Stimulated activated CD8-positive, alpha-beta memory T cell treated with anti-CD3 and anti-CD28 coated beads, Interleukin-12 subunit alpha, Interleukin-12 subunit beta, amount 100 ng/mL, for 24 hours (primary cell): ENCODE measurements at regions not wholly inside any gene's neighbourhood (a gene's known extent, or its start where the extent isn't known, plus 50 kb on each side); places are given as distances from the start of the nearest gene placed in this dataset.
"Not testable (repeated sequence)": the region's sequence is repeated elsewhere in the genome, so short reads cannot be mapped to it uniquely, and the experiment has no call there.

ENCODE experiments used
- DNase-seq: peaks from one replicate; pipeline ENCODE4 v3.0.0-alpha.2; 2020; ENCODE audit errors: extremely low read depth

DNA sequence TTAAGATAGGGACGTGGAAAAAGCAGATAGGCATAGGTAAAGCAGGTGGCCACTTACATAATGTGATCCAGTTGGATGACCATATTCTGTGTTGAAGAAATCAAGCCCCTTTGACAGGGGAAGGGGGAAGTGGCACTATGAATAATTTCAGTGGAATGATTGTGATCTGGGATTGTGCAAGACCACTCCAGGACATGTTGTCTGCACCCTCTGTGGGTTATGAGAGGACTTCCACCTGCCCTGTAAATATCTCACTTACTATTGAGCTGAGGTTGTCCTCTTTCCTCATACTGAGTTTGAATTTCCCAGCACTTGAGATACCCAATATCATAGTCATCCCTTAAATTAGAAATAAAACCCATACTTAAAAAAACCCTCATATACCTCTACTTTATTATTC, 220.7 kb downstream of the IRS1 start:
- no peak for DNase-seq

DNA sequence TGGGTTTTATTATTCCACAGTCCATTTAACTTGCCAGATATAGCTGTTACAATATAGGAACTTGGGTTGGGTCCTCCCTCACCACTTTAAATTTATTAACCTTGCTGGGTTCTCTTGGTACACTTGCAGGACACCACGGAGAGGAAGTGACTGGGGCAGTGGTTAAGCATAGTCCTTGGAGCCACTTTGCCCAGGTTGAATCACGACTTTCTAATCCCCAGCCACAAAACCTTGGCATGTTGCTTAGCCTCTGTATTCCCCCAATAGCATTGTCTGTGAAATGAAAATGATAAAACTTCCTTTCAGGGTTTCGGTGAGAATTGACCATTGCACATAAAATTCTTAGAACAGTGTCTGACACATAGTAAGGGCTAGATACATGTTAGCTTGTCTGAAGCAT, 221.2 kb downstream of the IRS1 start:
- DNase-seq = no peak

DNA sequence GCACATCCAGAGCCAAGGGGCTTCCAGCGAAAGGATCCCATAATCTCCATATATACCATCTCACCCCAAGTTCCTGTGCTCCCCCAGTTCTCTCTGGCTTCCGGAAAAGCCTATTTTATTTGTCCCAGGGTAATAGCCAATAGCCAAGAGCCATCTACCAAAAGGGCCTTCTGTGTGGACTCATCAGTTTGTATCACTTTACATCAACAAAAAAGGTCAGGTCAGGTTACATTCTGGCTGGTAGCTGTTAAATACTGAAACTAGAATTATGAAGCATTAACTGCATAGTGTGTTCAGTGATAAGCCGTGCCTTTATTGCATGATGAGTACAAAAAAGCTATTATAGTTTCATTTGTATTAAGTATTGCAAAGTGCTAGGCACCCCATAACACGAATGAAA, 223.7 kb downstream of the IRS1 start:
- no peak for DNase-seq

DNA sequence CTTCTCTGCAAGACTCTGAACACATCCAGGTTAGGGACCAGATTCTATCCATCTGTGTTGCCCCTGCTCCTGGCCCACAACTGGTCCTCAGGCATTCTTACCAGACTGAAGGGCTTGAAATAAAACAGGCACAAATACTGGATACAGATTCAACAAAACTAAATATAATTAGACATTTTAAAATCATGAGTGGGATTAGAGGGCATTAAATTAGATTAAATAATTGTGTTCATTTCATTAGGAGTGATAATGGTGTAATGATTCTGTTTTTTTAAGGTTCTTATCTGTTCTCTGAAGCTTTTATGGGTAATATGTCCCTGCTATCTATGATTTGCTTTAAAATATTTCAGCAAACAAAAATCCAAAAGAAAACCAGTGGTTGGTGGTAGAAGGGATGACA, 226.5 kb downstream of the IRS1 start:
- no peak for DNase-seq

DNA sequence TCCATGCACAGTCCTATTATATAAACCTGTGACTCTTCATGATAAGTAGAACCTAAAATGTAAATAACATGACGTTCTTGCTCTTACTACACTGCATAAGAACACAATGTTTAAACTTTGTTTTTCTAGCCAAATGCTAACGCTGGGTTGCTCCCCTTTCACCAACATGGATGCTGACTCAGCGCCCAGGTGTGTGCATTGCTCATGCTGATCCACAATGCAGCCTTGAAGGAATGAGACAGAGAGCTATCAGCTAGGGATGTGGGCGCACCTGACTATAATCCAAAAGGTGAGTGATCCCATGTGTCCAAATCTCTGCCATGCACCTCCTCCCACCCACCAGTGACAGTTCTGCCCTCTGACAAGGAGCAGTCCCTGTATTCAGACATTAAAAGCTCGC, 235.0 kb downstream of the IRS1 start:
- DNase-seq = no peak

DNA sequence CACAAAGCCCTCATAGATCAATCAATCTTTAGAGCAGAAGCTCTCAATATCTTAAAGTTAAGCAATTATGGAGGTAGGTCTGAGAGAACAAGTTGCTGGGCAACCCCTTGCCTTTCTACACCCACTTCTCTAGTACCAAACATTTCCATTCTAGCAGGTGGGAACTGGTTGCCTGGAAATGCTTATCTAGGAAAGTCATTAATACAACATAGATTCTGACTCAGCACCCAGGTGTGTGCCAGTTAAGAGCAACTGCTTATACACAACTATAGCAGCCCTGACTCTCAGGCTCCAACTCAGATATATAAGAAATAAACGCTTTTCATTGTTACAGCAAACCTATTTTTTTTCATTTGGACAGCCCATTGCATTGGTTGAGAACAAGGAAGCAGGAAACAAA, 237.7 kb downstream of the IRS1 start:
- no peak for DNase-seq

DNA sequence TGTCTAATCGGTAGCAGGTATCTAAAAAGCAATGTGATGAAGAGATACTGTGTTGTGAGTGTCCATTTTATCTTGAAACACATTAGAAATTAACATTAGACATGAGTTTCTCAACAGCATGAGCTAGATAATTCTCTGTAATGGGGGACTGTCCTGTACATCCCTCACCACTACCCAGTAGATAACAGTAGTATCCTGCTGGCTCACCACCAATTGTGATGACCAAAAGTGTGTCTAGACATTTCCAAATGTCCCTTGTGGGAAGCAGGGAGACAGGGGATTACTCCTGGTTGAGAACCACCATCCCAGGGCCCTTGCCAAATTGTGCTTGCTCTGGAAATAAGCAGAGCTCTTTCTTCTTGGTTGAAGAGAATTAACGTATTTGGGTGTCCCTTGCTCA, 239.3 kb downstream of the IRS1 start:
- no peak for DNase-seq

DNA sequence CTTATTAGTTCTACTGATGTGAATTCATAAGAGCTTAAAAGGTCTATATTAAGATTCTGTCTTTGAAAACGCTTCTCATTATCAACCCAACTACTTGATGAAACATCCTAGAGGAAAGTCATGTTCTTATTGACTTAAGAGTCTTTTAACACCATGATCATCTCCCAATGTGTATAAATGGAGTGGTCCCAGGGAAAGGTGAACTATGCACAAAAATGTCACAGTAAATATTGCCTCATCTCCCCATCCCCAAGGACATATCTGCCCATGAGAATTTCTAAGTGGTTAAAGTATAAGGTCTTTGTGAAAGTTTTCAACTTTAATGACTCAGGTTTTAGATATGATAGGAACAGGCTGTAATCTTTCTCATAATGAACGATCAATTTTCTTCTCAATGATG, 240.1 kb downstream of the IRS1 start:
- no peak for DNase-seq

DNA sequence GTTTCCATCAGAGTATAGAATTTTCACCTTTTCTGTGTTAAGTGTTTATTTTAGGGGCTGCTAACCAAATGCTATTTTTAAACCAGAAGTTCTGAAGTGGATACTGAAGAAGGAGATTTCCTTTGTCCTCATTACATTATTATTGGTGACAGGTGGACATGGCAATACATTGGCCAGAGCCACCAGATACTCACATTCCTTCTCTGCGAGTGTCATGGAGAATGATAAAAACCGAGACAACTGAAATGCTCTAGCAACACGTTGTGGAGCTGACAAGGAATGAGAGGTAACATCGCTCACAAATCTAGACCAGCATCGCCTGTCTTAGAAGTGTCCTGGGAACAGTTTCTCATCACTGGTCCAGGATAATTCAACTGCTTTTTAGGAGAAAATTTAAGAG, 241.2 kb downstream of the IRS1 start:
- no peak for DNase-seq

DNA sequence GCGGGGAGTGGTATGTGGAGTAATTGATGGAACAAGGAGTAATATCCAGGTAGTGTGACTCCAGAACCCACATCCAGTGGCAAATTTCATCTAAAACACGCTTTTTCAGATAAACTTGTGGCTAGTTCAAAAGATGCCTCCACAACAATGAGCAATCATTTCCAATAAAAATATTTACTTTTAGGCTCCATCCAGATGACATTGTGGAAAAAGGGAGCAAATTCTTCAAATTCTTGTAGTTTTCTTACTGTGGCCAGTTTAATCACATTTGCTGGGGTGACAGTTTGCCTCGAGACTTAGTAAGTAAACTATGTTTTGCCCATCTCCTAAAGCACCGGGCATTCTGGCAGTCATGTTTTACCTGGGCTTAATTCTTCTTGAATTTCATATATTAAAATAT, 243.6 kb downstream of the IRS1 start:
- no peak for DNase-seq

DNA sequence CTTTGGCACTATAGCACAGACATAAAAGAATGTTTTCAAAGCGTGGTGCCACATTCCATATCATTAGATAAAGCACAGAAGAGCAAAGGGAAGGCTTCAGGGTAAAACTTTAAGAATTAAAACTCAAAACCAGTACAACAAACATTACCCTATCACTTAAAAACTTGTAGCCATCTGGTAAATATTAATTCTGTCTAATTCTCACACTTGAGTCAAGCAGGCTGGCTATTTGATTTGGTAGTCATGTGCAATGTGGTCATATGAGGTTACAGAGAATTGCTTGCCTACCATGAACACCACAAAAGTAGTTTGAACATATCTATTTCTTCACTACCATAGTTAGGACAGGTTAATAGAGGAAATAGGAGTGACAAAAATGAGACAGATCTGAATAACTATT, 244.9 kb downstream of the IRS1 start:
- no peak for DNase-seq

DNA sequence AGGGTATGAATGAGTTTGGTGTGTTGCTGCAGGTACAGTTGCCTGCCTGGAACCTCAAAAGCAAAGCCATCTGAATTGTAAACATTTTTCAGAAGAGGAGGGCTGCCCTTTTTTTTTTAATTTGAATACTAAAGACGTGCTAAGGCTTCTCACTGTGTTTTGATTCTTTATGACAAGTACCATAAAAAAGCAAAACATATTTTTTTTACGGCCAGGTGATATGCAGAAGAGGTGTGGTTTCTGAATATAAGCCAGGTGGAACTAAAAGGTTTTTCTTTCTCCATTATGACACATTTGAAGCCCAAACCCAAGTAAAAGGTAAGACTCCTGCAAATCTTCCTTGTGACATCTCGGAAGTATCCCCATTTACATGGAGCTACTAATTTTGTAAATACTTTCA, 246.3 kb downstream of the IRS1 start:
- no peak for DNase-seq

DNA sequence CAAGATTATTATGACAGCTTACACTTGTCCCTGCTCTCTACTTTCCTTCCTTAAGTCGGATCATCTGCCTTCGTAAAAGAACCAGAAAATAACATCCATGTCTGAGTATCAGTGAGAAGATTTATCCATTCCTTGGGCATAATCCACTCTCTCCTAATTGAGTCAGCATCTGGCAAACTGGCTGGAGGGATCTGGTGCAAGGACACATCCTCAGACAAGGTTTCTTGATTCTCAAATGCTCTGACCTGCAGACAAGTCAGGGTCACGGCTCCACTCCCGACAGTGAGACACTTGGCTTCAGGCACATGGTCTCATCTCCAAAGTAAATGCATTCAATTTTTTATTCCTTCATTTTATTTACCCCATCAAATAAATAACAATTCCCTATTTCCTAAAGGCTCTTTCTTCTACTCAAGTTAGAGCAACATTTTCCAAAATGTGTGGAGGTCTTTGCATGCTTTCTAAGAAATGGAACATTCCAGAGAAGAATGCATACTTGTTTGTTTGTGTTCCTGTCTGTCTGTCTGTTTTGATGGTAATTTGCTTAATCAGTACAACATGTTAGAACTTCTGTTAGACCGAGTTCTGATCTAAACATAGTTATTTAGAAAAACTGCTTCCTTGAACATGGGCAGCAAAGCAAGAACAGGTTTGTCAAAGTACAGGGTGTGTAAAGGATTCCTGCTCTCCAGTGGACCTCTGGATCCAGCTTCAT, 246.9 kb downstream of the IRS1 start:
- no peak for DNase-seq

DNA sequence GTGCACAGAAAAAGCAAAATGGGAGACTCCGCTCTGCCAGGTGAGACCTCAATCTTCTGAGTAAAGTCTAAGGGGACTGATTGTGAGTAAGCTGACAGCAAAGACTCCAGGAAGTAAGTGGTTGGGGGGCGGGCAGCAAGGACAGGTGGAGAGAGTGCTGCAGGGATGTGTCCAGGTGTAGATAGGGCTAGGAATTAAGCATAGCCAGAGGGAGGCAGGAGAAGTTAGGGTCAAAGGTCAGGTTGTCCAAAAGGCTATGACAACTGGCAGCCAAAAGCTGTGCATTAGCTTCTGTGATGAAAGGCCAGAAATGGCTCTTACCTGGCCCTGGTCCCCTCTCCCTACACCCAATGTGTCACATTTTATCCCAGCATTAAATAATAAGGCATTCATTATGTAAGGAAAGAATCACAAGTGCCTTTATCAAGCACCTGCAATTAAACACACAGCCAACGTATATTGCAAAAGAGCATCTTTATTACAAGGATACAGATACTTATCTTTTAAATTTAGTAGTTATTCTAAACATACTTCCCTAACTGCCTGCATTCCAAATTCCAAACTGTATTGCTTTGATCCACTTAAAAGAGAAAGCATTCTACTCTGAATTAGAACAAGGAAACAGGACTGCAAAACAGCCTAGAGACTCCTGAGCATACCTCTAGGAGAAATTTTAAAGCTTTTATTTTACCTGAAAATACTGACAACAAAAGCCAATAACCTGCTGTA, 247.9 kb downstream of the IRS1 start:
- no peak for DNase-seq

DNA sequence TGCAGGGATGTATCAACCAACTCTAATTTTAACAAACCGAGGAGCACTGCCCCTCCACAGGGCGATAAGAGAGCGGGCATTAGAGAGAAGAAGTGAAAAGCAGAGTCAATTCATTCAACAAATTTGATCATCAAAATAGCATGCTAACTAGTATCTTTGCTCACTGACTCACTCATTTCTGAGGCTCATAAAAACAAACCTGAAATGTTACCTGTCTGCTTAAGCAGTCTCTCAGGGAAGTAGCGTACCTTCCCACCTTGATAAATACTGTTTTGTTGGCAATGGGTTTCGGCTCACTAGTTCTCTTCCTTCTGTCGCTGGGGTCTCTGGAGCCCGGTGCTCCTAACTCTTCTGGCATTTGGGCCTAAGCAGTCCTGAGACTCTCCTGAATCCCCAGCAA, 248.8 kb downstream of the IRS1 start:
- DNase-seq = no peak

DNA sequence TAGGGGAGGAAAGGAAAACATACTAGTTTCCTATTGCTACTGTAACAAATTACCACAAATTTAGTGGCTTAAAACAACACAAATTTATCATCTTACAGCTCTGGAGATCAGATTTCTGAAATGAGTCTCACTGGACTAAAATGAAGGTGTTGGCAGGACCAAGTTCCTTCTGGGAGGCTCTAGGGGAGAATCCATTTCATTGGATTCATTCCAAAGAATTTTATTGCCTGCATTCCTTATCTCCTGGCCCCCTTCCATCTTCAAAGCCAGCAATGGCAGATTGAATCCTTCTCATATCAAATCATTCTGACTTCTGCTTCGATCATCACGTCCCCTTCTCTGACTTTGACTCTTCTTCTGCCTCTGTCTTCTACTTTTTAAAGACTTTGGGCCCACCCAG, 250.9 kb downstream of the IRS1 start:
- DNase-seq = no peak

DNA sequence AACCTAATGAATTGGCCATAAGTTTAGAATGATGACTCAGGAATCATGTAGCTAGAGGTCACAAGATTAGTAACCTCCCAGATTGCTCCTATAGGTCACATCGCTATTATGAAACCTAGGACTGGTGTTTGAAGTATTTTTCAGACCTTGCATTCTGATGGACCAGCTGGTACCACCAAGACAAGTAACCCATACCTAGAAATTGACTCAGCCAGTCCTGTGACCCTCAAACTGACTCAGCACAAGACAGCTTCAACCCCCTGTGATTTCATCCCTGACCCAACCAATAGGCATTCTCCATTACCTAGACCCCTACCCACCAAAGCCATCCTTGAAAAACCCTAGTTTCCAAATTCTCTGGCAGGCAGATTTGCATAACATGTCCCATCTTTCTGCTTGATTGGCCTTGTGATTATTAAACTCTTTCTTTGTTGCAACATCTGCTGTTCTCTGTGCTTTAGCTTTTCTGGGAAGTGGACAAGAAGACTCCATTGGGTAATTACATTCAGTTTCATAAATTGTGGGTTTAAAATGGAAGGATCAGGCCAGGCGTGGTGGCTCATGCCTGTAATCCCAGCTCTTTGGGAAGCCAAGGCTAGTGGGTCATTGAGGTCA, 254.9 kb downstream of the IRS1 start:
- no peak for DNase-seq

DNA sequence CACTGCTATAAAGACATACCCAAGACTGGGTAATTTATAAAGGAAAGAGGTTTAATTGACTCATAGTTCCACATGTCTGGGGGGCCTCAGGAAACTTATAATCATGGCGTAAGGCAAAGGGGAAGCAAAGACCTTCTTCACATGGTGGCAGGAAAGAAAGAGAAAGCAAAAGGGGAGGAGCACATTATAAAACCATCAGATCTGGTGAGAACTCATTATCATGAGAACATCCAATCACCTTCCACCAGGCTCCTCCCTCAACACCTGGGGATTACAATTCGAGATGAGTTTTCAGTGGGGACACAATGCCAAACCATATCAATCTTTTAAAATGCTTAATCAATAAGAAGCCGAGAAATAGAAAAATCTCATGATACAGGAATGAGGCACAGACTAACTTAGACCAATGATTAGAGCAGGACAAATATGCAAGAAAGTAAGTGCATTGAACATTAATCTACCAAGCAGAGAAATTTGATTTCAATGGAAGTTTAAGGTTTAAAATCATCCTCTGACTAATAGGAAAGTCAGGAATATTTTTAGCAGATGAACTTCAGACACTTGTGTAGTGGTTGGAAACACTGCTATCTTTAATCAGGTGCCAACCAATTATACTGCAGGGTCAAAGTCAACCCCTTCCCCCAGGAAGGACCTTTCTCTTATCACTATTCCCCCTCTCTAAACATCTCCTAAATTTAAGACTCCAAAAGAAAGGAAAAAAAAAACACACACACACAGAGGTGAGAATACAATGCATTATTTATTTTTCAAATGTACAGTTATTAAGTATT, 259.2 kb downstream of the IRS1 start:
- DNase-seq = no peak

DNA sequence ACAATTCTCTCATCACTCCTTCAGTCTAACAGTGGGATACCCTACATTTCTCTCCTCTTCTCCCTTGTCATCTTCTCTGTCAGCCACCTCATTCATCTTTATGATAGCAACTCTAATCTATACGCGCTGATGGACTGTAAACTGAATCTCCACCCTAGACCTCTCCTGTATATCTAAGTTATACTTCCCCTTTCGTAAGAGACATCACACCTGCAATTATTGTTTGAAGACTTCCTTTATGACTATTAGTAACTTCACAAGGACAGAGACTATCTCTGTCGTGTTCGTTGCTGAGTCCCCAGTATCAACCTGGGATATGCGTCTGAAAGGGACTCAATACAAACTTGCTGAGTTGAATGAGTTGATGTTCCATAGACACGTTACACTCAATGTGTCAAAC, 263.2 kb downstream of the IRS1 start:
- no peak for DNase-seq

DNA sequence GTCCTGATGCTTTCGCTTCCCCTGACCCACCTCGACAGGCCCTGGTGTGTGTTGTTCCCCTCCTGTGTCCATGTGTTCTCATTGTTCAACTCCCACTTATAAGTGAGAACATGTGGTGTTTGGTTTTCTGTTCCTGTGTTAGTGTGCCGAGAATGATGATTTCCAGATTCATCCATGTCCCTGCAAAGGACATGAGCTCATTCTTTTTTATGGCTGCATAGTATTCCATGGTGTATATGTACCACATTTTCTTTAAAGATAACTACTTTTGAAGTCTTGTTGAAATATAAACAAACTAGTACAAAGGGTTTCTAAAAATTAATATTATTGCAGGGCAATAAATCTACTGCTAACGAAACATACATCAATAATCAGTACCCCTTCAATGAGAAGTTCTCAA, 266.6 kb downstream of the IRS1 start:
- DNase-seq = not testable (repeated sequence)

DNA sequence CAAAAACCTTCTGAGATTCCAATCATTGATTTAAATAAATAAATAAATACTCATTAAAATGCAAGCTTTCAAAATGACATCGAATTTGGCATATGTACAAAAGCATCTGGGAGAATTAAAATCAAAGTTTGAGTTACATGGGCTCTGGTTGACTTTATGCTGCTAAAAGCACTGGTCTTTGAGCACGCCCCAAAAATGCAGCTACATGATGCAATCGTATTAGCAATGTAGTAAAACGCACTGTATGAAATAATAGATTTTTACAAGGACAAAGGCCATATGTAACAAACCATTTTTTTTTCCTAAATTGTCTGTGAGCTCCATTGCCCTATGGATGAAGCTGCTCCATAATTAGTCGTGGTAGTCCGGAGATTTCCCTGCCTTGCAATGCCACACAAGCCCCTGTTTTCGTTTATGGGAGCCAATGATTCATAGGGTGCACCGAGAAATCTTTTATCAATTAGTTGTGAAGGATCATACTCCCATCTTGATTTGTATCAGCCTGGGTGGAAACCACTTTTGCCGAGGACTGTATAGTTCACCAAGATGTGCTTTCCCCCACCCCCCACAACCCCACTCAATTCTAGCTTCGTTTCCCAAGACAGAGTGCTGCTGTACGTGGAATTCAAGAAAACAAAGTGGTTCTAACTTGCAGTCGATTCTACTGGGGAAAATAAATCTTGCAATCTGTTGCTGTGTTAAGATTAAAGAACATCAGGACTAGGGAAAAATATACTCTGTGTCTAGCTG, 268.4 kb downstream of the IRS1 start:
- no peak for DNase-seq

DNA sequence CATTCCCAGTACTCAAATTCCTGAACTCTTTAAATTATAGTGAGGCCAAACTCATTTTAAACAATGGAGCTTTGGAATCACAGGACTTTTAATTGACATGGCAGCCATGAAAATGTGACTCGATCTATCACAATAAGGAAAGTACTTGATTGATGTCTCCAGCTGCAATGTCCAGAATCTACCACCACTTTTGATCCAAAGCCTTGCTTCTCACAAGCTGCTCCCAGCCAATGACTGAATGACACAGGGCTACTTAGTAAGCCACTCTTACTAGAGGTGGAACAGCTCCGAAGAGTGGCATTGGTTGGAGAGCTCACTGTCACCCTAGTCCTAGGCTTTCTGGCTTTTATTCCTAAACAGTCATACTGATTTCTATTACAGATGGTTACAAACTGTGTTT, 270.1 kb downstream of the IRS1 start:
- DNase-seq = no peak
